HEK293 (cell line): ENCODE measurements at regions not wholly inside any gene's neighbourhood (a gene's known extent, or its start where the extent isn't known, plus 50 kb on each side); places are given as distances from the start of the nearest gene placed in this dataset.
"Not testable (repeated sequence)": the region's sequence is repeated elsewhere in the genome, so short reads cannot be mapped to it uniquely, and the experiment has no call there.

Source experiments
- CTCF ChIA-PET: fragments of 350-600 bp; formaldehyde crosslinking; extraction: SDS; loops from one replicate; lab custom pipeline; 2021; ENCODE audit warnings: antibody characterized with exemption; lab: Yijun Ruan, JAX
- POLR2A ChIA-PET: fragments of 300-600 bp; formaldehyde crosslinking; extraction: SDS; loops from one replicate; lab custom pipeline; 2020; ENCODE audit warnings: antibody characterized with exemption, inconsistent platforms; lab: Yijun Ruan, JAX
- H3K27ac ChIP-seq: fragments of 200-500 bp; sonication (Bioruptor generic); 2 replicates; pipeline ENCODE4 v1.5.1; 2014; ENCODE audit warnings: low read depth, low read length, control low read depth, inconsistent platforms; ENCODE audit errors: extremely low read depth
- H3K36me3 ChIP-seq, 2 experiments: fragments of 200-500 bp in 1 of 2; sonication (Bioruptor generic) in 1 of 2; 1 replicate in 1 of 2; 2 replicates in 1 of 2; pipeline ENCODE4 v1.5.1; 2014 to 2017; ENCODE audit warnings: inconsistent platforms in 2 of 2, low read length in 2 of 2; ENCODE audit not compliant: control insufficient read depth in 2 of 2, insufficient read depth in 1 of 2
- H3K4me1 ChIP-seq: fragments of 200-500 bp; sonication (Bioruptor generic); 2 replicates; pipeline ENCODE4 v1.5.1; 2014; ENCODE audit warnings: mild to moderate bottlenecking, low read length, inconsistent platforms; ENCODE audit not compliant: control insufficient read depth, insufficient read depth
- H3K4me3 ChIP-seq: 2 replicates; pipeline ENCODE4 v1.5.1; 2011; ENCODE audit warnings: low read depth, mild to moderate bottlenecking, control low read depth, low read length, moderate library complexity
- H3K9me3 ChIP-seq: fragments of 200-500 bp; sonication (Bioruptor generic); 2 replicates; pipeline ENCODE4 v1.5.1; 2014; ENCODE audit warnings: low read depth, low read length, inconsistent platforms; ENCODE audit not compliant: control insufficient read depth, insufficient read depth
- GLI2 ChIP-seq: fragments of 450-650 bp; formaldehyde crosslinking; IDR thresholded peaks from 2 replicates; pipeline ENCODE4; 2017; ENCODE audit warnings: missing biosample characterization, missing genetic modification characterization, low read depth, borderline replicate concordance
- INSM2 ChIP-seq: fragments of 450-650 bp; formaldehyde crosslinking; IDR thresholded peaks from 2 replicates; pipeline ENCODE4 v1.5.1; 2016; ENCODE audit warnings: missing biosample characterization, missing genetic modification characterization
- KLF1 ChIP-seq: fragments of 450-650 bp; formaldehyde crosslinking; IDR thresholded peaks from 2 replicates; pipeline ENCODE4 v1.5.1; 2016; ENCODE audit warnings: missing biosample characterization, missing genetic modification characterization
- MEIS1 ChIP-seq: sonication (generic); formaldehyde crosslinking; IDR thresholded peaks from 2 replicates; pipeline ENCODE4 v1.8.1; 2022; ENCODE audit warnings: missing genetic modification reagents, mild to moderate bottlenecking, borderline replicate concordance
- PRDM2 ChIP-seq: fragments of 450-650 bp; formaldehyde crosslinking; IDR thresholded peaks from 2 replicates; pipeline ENCODE4 v1.5.1; 2016; ENCODE audit warnings: missing biosample characterization, missing genetic modification characterization, borderline replicate concordance
- SCRT2 ChIP-seq: fragments of 450-650 bp; formaldehyde crosslinking; IDR thresholded peaks from 2 replicates; pipeline ENCODE4 v1.5.1; 2016; ENCODE audit warnings: missing biosample characterization, missing genetic modification characterization
- SP2 ChIP-seq: fragments of 450-650 bp; formaldehyde crosslinking; IDR thresholded peaks from 2 replicates; pipeline ENCODE4 v1.5.1; 2016; ENCODE audit warnings: missing biosample characterization, missing genetic modification characterization
- ZBTB20 ChIP-seq: fragments of 450-650 bp; formaldehyde crosslinking; IDR thresholded peaks from 2 replicates; pipeline ENCODE4 v1.5.1; 2016; ENCODE audit warnings: missing biosample characterization, missing genetic modification characterization
- ZFHX2 ChIP-seq: fragments of 450-650 bp; formaldehyde crosslinking; conservative IDR thresholded peaks from 2 replicates; pipeline ENCODE4 v1.5.1; 2016; ENCODE audit warnings: missing biosample characterization, missing genetic modification characterization
- ZNF202 ChIP-seq: fragments of 450-650 bp; formaldehyde crosslinking; IDR thresholded peaks from 2 replicates; pipeline ENCODE4 v1.5.1; 2016; ENCODE audit warnings: missing biosample characterization, missing genetic modification characterization, borderline replicate concordance
- ZNF24 ChIP-seq: fragments of 450-650 bp; formaldehyde crosslinking; IDR thresholded peaks from 2 replicates; pipeline ENCODE4 v1.5.1; 2016; ENCODE audit warnings: missing biosample characterization, missing genetic modification characterization
- ZNF26 ChIP-seq: fragments of 450-650 bp; formaldehyde crosslinking; IDR thresholded peaks from 2 replicates; pipeline ENCODE4 v1.5.1; 2016; ENCODE audit warnings: missing biosample characterization, missing genetic modification characterization
- ZNF366 ChIP-seq: fragments of 450-650 bp; formaldehyde crosslinking; conservative IDR thresholded peaks from 2 replicates; pipeline ENCODE4 v1.5.1; 2016; ENCODE audit warnings: missing biosample characterization, missing genetic modification characterization
- ZNF501 ChIP-seq: fragments of 450-650 bp; formaldehyde crosslinking; IDR thresholded peaks from 2 replicates; pipeline ENCODE4 v1.5.1; 2016; ENCODE audit warnings: missing biosample characterization, missing genetic modification characterization
- ZNF621 ChIP-seq: fragments of 450-650 bp; formaldehyde crosslinking; IDR thresholded peaks from 2 replicates; pipeline ENCODE4 v1.5.1; 2017; ENCODE audit warnings: missing biosample characterization, missing genetic modification characterization
- ZNF670 ChIP-seq: fragments of 450-650 bp; formaldehyde crosslinking; IDR thresholded peaks from 2 replicates; pipeline ENCODE4 v1.5.1; 2016; ENCODE audit warnings: missing biosample characterization, missing genetic modification characterization, low read depth
- ZNF76 ChIP-seq: fragments of 450-650 bp; formaldehyde crosslinking; IDR thresholded peaks from 2 replicates; pipeline ENCODE4; 2016; ENCODE audit warnings: low read depth, missing biosample characterization, missing genetic modification characterization, borderline replicate concordance
- ZSCAN23 ChIP-seq: fragments of 450-650 bp; formaldehyde crosslinking; IDR thresholded peaks from 2 replicates; pipeline ENCODE4 v1.5.1; 2016; ENCODE audit warnings: missing biosample characterization, missing genetic modification characterization
- TF ChIP-seq, protein P1 (sequence below): fragments of 450-650 bp; formaldehyde crosslinking; IDR thresholded peaks from 2 replicates; pipeline ENCODE4 v1.5.1; 2016; ENCODE audit warnings: missing biosample characterization, missing genetic modification characterization

DNA sequence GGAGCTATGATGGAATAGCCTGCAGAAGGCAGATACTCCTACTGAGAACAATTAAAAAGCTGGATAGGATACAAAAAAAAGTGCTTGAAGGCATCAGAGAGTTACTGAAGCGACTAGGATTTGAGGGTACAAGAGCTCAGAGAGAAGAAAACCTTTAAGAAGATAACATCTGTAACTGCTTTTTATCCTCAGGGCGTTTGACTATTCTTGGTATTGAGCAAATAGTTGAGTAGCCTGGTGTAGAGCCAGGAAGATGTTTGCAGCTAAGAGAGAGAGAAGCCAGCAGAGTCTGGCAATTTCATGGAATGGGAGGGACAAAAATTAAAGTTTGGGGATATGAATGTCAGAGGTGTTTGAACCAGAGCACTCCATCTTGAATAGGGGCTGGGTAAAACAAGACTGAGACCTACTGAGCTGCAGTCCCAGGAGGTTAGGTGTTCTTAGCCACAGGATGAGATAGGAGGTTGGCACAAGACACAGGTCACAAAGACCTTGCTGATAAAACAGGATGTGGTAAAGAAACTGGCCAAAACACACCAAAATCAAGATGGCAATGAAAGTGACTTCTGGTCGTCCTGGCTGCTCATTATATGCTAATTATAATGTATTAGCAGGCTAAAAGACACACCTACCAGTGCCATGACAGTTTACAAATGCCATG lies 428.8 kb downstream of the SH2D4B start:
- no peaks in the 10 kb centered on the region for H3K4me1 ChIP-seq
- TF ChIP-seq ZNF621 (tag by site-specific recombination) (no peak), GLI2 (no peak), KLF1 (tag by site-specific recombination) (no peak), ZNF366 (tag by site-specific recombination) (no peak), ZNF76 (no peak), MEIS1 (CRISPR knock-in tag) (no peak), ZNF26 (tag by site-specific recombination) (no peak), SCRT2 (tag by site-specific recombination) (no peak), ZFHX2 (tag by site-specific recombination) (no peak), ZNF670 (no peak), ZBTB20 (tag by site-specific recombination) (no peak), ZSCAN23 (no peak), PRDM2 (tag by site-specific recombination) (no peak), INSM2 (tag by site-specific recombination) (no peak), ZNF501 (tag by site-specific recombination) (no peak), SP2 (no peak), ZNF202 (tag by site-specific recombination) (no peak), ZNF24 (tag by site-specific recombination) (no peak)
- TF ChIP-seq, protein P1, sequence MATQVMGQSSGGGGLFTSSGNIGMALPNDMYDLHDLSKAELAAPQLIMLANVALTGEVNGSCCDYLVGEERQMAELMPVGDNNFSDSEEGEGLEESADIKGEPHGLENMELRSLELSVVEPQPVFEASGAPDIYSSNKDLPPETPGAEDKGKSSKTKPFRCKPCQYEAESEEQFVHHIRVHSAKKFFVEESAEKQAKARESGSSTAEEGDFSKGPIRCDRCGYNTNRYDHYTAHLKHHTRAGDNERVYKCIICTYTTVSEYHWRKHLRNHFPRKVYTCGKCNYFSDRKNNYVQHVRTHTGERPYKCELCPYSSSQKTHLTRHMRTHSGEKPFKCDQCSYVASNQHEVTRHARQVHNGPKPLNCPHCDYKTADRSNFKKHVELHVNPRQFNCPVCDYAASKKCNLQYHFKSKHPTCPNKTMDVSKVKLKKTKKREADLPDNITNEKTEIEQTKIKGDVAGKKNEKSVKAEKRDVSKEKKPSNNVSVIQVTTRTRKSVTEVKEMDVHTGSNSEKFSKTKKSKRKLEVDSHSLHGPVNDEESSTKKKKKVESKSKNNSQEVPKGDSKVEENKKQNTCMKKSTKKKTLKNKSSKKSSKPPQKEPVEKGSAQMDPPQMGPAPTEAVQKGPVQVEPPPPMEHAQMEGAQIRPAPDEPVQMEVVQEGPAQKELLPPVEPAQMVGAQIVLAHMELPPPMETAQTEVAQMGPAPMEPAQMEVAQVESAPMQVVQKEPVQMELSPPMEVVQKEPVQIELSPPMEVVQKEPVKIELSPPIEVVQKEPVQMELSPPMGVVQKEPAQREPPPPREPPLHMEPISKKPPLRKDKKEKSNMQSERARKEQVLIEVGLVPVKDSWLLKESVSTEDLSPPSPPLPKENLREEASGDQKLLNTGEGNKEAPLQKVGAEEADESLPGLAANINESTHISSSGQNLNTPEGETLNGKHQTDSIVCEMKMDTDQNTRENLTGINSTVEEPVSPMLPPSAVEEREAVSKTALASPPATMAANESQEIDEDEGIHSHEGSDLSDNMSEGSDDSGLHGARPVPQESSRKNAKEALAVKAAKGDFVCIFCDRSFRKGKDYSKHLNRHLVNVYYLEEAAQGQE (tag by site-specific recombination) = no peak
- no peaks in the 10 kb centered on the region for H3K36me3 ChIP-seq
- no peaks in the 10 kb centered on the region for H3K9me3 ChIP-seq
- POLR2A ChIA-PET = no interaction called here
- no peak overlapping the region for H3K4me3 ChIP-seq
- H3K27ac ChIP-seq = no peak overlapping the region
- CTCF ChIA-PET = no interaction called here

GRCh38 chr10:80967357-80967756 lies 429.7 kb downstream of the SH2D4B start:
- CTCF ChIA-PET = not testable (repeated sequence)

More at GRCh38 chr10:80967357-80967756, 429.7 kb downstream of the SH2D4B start:
- H3K27ac ChIP-seq, H3K9me3 ChIP-seq, H3K4me3 ChIP-seq, POLR2A ChIA-PET, H3K36me3 ChIP-seq, H3K4me1 ChIP-seq: not testable (repeated sequence)
